Esophagus squamous epithelium (tissue), 4 donors: ENCODE measurements at regions not wholly inside any gene's neighbourhood (a gene's known extent, or its start where the extent isn't known, plus 50 kb on each side); places are given as distances from the start of the nearest gene placed in this dataset.

ENCODE experiments used
- POLR2A ChIP-seq, 4 donors: fragments of 450-650 bp; IDR thresholded peaks; one replicate each; pipeline ENCODE4 v1.6.1; 2017; ENCODE audit warnings: antibody characterized with exemption in 4 of 4, mild to moderate bottlenecking in 4 of 4, moderate library complexity in 3 of 4
- TF ChIP-seq, protein P1 (sequence below), 6 experiments: fragments of 450-650 bp in 4 of 6; fragments of 200-600 bp in 2 of 6; sonication (generic) in 2 of 6; IDR thresholded peaks; one replicate each; pipeline ENCODE4 v1.5.1; 2016 to 2019; ENCODE audit warnings: antibody characterized with exemption in 6 of 6, mild to moderate bottlenecking in 4 of 6, moderate library complexity in 4 of 6

DNA sequence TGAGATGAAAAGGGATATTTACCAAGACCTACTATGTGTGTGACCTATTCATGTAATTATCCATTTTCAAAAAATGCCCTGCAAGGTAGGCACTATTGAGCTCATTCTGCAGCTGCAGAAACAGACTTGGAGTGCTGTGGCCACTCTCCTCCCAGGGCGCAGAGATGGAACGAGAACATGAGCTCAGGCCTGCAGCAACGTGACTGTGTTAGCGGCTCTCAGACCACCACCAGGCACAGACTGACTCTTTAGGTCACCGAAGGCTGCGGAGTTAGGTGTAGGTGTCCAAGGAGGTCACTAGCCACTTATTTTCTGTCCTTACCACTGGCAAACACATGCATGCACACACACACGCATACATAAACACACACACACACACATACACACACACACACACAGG, 271.4 kb upstream of the DIO3 start:
- TF ChIP-seq, protein P1, sequence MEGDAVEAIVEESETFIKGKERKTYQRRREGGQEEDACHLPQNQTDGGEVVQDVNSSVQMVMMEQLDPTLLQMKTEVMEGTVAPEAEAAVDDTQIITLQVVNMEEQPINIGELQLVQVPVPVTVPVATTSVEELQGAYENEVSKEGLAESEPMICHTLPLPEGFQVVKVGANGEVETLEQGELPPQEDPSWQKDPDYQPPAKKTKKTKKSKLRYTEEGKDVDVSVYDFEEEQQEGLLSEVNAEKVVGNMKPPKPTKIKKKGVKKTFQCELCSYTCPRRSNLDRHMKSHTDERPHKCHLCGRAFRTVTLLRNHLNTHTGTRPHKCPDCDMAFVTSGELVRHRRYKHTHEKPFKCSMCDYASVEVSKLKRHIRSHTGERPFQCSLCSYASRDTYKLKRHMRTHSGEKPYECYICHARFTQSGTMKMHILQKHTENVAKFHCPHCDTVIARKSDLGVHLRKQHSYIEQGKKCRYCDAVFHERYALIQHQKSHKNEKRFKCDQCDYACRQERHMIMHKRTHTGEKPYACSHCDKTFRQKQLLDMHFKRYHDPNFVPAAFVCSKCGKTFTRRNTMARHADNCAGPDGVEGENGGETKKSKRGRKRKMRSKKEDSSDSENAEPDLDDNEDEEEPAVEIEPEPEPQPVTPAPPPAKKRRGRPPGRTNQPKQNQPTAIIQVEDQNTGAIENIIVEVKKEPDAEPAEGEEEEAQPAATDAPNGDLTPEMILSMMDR (IDR thresholded peaks at IDR 0.05), result no peak
- TF ChIP-seq POLR2A (IDR thresholded peaks at IDR 0.05), result no peak
